ENCODE measurements at regions not wholly inside any gene's neighbourhood (a gene's known extent, or its start where the extent isn't known, plus 50 kb on each side); places are given as distances from the start of the nearest gene placed in this dataset.

GRCh38 chr20:57821935-57822334 is 112.1 kb upstream of the PMEPA1 start:
- TF ChIP-seq TAF1 (IDR thresholded peaks at IDR 0.05; ENCODE audit: low read depth, low read length) (no peak), POLR2AphosphoS5 (IDR thresholded peaks at IDR 0.05; ENCODE audit: low read depth, low read length) (no peak), POLR2A (IDR thresholded peaks at IDR 0.05; ENCODE audit: low read depth, low read length) (no peak)

Data from GM12891 (cell line).